Left hindlimb (tissue), 1 donor: ENCODE measurements at regions not wholly inside any gene's neighbourhood (a gene's known extent, or its start where the extent isn't known, plus 50 kb on each side); places are given as distances from the start of the nearest gene placed in this dataset.
"Not testable (repeated sequence)": the region's sequence is repeated elsewhere in the genome, so short reads cannot be mapped to it uniquely, and the experiment has no call there.

Experiments
- DNase-seq: peaks from one replicate; pipeline ENCODE4 v3.0.0-alpha.2; 2018

GRCh38 chr4:175290401-175290800, 372.2 kb downstream of the ADAM29 start:
- DNase-seq, result no peak

GRCh38 chr4:175297965-175298565, 379.9 kb downstream of the ADAM29 start:
- DNase-seq, result no peak

GRCh38 chr4:175306436-175306835, 388.3 kb downstream of the ADAM29 start:
- DNase-seq, result no peak

GRCh38 chr4:175307326-175307725, 389.2 kb downstream of the ADAM29 start:
- no peak for DNase-seq

GRCh38 chr4:175308236-175308635, 390.1 kb downstream of the ADAM29 start:
- DNase-seq, result no peak

GRCh38 chr4:175309041-175309440, 390.9 kb downstream of the ADAM29 start:
- DNase-seq, result no peak

GRCh38 chr4:175325230-175325629, 407.1 kb downstream of the ADAM29 start:
- peak; percentile 45 for DNase-seq

- no peak for DNase-seq
Measured at GRCh38 chr4:175326796-175327195, 408.6 kb downstream of the ADAM29 start.

- DNase-seq, result no peak
Measured at GRCh38 chr4:175330236-175330635, 412.1 kb downstream of the ADAM29 start.

- DNase-seq, result no peak
Measured at GRCh38 chr4:175330652-175331051, 412.5 kb downstream of the ADAM29 start.

GRCh38 chr4:175335331-175335730, 417.2 kb downstream of the ADAM29 start:
- DNase-seq, result no peak

- DNase-seq, result not testable (repeated sequence)
Measured at GRCh38 chr4:175336570-175336969, 418.4 kb downstream of the ADAM29 start.

GRCh38 chr4:175339100-175339707, 421.0 kb downstream of the ADAM29 start:
- peak; percentile 33 for DNase-seq

GRCh38 chr4:175341203-175341755, 423.1 kb downstream of the ADAM29 start:
- no peak for DNase-seq

- no peak for DNase-seq
Measured at GRCh38 chr4:175346376-175346775, 428.2 kb downstream of the ADAM29 start.

- no peak for DNase-seq
Measured at GRCh38 chr4:175350246-175350645, 432.1 kb downstream of the ADAM29 start.

- DNase-seq, result no peak
Measured at GRCh38 chr4:175351473-175351872, 433.3 kb downstream of the ADAM29 start.

- no peak for DNase-seq
Measured at GRCh38 chr4:175369087-175369486, 443.0 kb downstream of the GPM6A start.

GRCh38 chr4:175371091-175371490, 441.0 kb downstream of the GPM6A start:
- DNase-seq, result no peak

- DNase-seq, result no peak
Measured at GRCh38 chr4:175373031-175373430, 439.0 kb downstream of the GPM6A start.

- no peak for DNase-seq
Measured at GRCh38 chr4:175374459-175374858, 437.6 kb downstream of the GPM6A start.

GRCh38 chr4:175376287-175376977, 435.6 kb downstream of the GPM6A start:
- DNase-seq, result no peak

GRCh38 chr4:175377203-175377602, 434.9 kb downstream of the GPM6A start:
- DNase-seq, result no peak

GRCh38 chr4:175378372-175378771, 433.7 kb downstream of the GPM6A start:
- DNase-seq, result no peak
